ENCODE measurements at regions not wholly inside any gene's neighbourhood (a gene's known extent, or its start where the extent isn't known, plus 50 kb on each side); places are given as distances from the start of the nearest gene placed in this dataset.

DNA sequence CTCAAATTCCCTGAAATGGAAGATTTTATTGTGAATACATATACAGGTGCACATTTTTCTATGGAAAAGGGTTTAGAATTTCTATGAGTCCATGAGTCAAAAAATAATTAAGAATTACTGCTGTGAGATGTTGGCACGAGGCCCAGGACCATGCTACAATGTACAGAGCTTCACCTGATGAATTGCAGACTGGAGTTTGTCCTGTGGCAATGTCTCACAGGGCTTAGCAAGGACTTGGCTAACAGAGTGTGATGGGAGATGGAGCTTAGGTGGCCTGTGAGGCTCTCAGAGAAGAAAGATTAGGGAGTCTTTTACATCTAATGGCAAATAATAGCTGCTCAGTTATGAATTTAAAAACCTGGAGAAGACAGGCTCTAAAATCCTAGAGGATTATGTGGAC is 219.5 kb upstream of the CBLB start:
- no peak overlapping the region for H3K4me3 ChIP-seq
- peaks cover 4% of the 10 kb centered on the region for H3K27me3 Mint-ChIP-seq (ENCODE audit: insufficient read depth, low read depth)
- no peaks in the 10 kb centered on the region for H3K36me3 ChIP-seq
- no peak overlapping the region for H3K27ac Mint-ChIP-seq
- DNase-seq (ENCODE audit: low spot score), result no peak
- TF ChIP-seq EZH2phosphoT487 (IDR thresholded peaks at IDR 0.05), result no peak
- TF ChIP-seq, protein P1, sequence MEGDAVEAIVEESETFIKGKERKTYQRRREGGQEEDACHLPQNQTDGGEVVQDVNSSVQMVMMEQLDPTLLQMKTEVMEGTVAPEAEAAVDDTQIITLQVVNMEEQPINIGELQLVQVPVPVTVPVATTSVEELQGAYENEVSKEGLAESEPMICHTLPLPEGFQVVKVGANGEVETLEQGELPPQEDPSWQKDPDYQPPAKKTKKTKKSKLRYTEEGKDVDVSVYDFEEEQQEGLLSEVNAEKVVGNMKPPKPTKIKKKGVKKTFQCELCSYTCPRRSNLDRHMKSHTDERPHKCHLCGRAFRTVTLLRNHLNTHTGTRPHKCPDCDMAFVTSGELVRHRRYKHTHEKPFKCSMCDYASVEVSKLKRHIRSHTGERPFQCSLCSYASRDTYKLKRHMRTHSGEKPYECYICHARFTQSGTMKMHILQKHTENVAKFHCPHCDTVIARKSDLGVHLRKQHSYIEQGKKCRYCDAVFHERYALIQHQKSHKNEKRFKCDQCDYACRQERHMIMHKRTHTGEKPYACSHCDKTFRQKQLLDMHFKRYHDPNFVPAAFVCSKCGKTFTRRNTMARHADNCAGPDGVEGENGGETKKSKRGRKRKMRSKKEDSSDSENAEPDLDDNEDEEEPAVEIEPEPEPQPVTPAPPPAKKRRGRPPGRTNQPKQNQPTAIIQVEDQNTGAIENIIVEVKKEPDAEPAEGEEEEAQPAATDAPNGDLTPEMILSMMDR (IDR thresholded peaks at IDR 0.05), result no peak
- H3K4me1 Mint-ChIP-seq, result peaks cover 7% of the 10 kb centered on the region
- no peak overlapping the region for H3K4me2 ChIP-seq
- no peaks in the 10 kb centered on the region for H3F3A ChIP-seq (ENCODE audit: low read depth)
- H3K9me3 Mint-ChIP-seq, result peaks cover 4% of the 10 kb centered on the region
- H3K79me2 ChIP-seq (ENCODE audit: low read depth), result no peaks in the 10 kb centered on the region
- H3K4me3 Mint-ChIP-seq, result no peak overlapping the region
- H3K4me1 ChIP-seq, result no peaks in the 10 kb centered on the region
- H2AFZ ChIP-seq (replicated peaks), result no peak overlapping the region
- no peaks in the 10 kb centered on the region for H4K20me1 ChIP-seq (ENCODE audit: low read depth)
- H3K27ac ChIP-seq, result no peak overlapping the region
- no peaks in the 10 kb centered on the region for H3K36me3 Mint-ChIP-seq
- no peaks in the 10 kb centered on the region for H3K9me3 ChIP-seq (ENCODE audit: low read depth)
- H3K9ac ChIP-seq, result no peak overlapping the region
- no peaks in the 10 kb centered on the region for H3K27me3 ChIP-seq

DNA sequence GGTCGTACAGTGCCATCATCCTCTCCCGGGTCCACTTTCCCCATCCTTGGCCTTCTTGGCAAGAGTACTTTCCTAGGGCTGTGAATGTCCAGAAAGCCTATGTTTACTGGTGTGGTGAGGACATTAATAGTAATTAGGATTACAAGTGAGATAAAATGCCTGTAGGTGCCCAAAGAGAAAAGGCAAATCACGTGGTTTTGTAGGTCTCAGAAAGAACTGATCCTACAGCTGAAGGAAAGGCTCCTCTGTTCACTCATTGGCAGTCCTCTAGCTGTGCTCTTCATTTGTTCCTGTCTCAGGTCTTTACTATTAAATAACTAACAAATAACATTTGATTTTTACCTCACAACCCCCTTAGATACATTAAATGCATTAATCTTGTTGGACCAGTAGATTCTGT is 220.1 kb upstream of the CBLB start:
- H3K27me3 ChIP-seq, result no peaks in the 10 kb centered on the region
- H3K79me2 ChIP-seq (ENCODE audit: low read depth), result no peaks in the 10 kb centered on the region
- H3K4me3 Mint-ChIP-seq, result no peak overlapping the region
- no peak overlapping the region for H3K4me3 ChIP-seq
- no peak overlapping the region for H3K9ac ChIP-seq
- no peak overlapping the region for H3K27ac Mint-ChIP-seq
- H3K4me2 ChIP-seq, result no peak overlapping the region
- TF ChIP-seq, protein P1 (IDR thresholded peaks at IDR 0.05), result no peak
- TF ChIP-seq EZH2phosphoT487 (IDR thresholded peaks at IDR 0.05), result no peak
- no peak for TF ChIP-seq EZH2 (IDR thresholded peaks at IDR 0.05)
- H3K36me3 Mint-ChIP-seq, result no peaks in the 10 kb centered on the region
- no peak overlapping the region for H3K27ac ChIP-seq
- peaks cover 4% of the 10 kb centered on the region for H3K9me3 Mint-ChIP-seq
- H3K27me3 Mint-ChIP-seq (ENCODE audit: insufficient read depth, low read depth), result peaks cover 4% of the 10 kb centered on the region
- peaks cover 7% of the 10 kb centered on the region for H3K4me1 Mint-ChIP-seq
- no peak for DNase-seq (ENCODE audit: low spot score)
- no peaks in the 10 kb centered on the region for H3K9me3 ChIP-seq (ENCODE audit: low read depth)
- H3K36me3 ChIP-seq, result no peaks in the 10 kb centered on the region
- no peak overlapping the region for H2AFZ ChIP-seq (replicated peaks)
- no peaks in the 10 kb centered on the region for H4K20me1 ChIP-seq (ENCODE audit: low read depth)
- no peaks in the 10 kb centered on the region for H3K4me1 ChIP-seq
- H3F3A ChIP-seq (ENCODE audit: low read depth), result no peaks in the 10 kb centered on the region

DNA sequence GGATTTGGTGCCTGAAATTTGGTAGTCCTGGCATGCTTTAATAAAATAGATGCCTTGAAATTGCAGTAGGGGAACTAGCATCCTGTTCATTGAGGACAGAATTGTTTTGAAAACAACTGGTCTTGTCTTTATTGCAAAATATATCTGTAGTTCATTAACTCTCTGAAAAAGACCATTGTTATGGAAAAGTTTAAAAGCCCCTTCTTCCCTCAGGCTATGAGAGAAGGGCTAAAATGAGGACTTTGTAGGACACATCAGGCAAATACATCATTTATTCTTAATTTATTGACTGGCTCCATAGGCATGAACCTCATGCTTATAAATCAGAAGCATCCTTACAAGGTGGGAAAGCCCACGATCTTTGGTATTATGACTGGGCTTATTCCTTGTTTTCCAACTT is 221.0 kb upstream of the CBLB start:
- Histone ChIP-seq H3K27me3 (no peaks in the 10 kb centered on the region), H3K27ac (no peak overlapping the region), H3K36me3 (no peaks in the 10 kb centered on the region), H3K4me2 (no peak overlapping the region), H3K9me3 (ENCODE audit: low read depth) (no peaks in the 10 kb centered on the region), H3K4me3 (no peak overlapping the region), H3K79me2 (ENCODE audit: low read depth) (no peaks in the 10 kb centered on the region), H3K9ac (no peak overlapping the region), H4K20me1 (ENCODE audit: low read depth) (no peaks in the 10 kb centered on the region), H3K4me1 (no peaks in the 10 kb centered on the region), H3F3A (ENCODE audit: low read depth) (no peaks in the 10 kb centered on the region), H2AFZ (replicated peaks) (no peak overlapping the region)
- peaks cover 4% of the 10 kb centered on the region for H3K27me3 Mint-ChIP-seq (ENCODE audit: insufficient read depth, low read depth)
- H3K9me3 Mint-ChIP-seq, result peaks cover 4% of the 10 kb centered on the region
- no peaks in the 10 kb centered on the region for H3K36me3 Mint-ChIP-seq
- no peak for TF ChIP-seq EZH2phosphoT487 (IDR thresholded peaks at IDR 0.05)
- DNase-seq (ENCODE audit: low spot score), result no peak
- no peak overlapping the region for H3K27ac Mint-ChIP-seq
- peaks cover 7% of the 10 kb centered on the region for H3K4me1 Mint-ChIP-seq
- H3K4me3 Mint-ChIP-seq, result no peak overlapping the region

DNA sequence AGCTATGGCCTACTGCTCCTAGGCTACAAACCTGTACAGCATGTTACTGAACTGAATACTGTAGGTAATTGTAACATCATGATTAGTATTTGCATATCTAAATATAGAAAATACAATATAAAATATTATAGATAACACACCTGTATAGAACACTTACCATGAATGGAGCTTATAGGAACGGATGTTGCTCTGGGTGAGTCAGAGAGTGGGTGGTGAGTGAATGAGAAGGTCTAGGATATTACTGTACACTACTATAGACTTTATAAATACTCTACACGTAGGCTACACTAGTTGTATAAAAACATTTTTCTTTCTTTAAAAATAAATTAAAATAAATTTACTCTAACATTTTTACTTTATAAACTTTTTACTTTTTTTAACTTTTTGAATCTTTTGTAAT is 224.0 kb upstream of the CBLB start:
- H3K9me3 Mint-ChIP-seq, result no peaks in the 10 kb centered on the region

More for the DNA sequence above, 224.0 kb upstream of the CBLB start:
- Histone ChIP-seq H3K27ac (no peak overlapping the region), H3F3A (ENCODE audit: low read depth) (no peaks in the 10 kb centered on the region), H2AFZ (replicated peaks) (no peak overlapping the region), H3K79me2 (ENCODE audit: low read depth) (no peaks in the 10 kb centered on the region), H3K36me3 (no peaks in the 10 kb centered on the region), H3K4me1 (no peaks in the 10 kb centered on the region), H3K9me3 (ENCODE audit: low read depth) (no peaks in the 10 kb centered on the region), H3K27me3 (no peaks in the 10 kb centered on the region), H3K4me3 (no peak overlapping the region), H3K4me2 (no peak overlapping the region), H4K20me1 (ENCODE audit: low read depth) (no peaks in the 10 kb centered on the region), H3K9ac (no peak overlapping the region)
- TF ChIP-seq, protein P1 (IDR thresholded peaks at IDR 0.05), result no peak
- TF ChIP-seq EZH2 (IDR thresholded peaks at IDR 0.05) (no peak), EZH2phosphoT487 (IDR thresholded peaks at IDR 0.05) (no peak)
- H3K27ac Mint-ChIP-seq, result no peak overlapping the region
- no peaks in the 10 kb centered on the region for H3K36me3 Mint-ChIP-seq
- no peak for DNase-seq (ENCODE audit: low spot score)
- H3K4me1 Mint-ChIP-seq, result no peaks in the 10 kb centered on the region
- no peaks in the 10 kb centered on the region for H3K27me3 Mint-ChIP-seq (ENCODE audit: insufficient read depth, low read depth)
- no peak overlapping the region for H3K4me3 Mint-ChIP-seq

All from neural progenitor cell (in vitro differentiated cells).